H9 (cell line): ENCODE measurements at regions not wholly inside any gene's neighbourhood (a gene's known extent, or its start where the extent isn't known, plus 50 kb on each side); places are given as distances from the start of the nearest gene placed in this dataset.

Experiments
- DNase-seq: peaks from one replicate; pipeline ENCODE4 v3.0.0-alpha.2; 2017
- H2AFZ ChIP-seq: one replicate; pipeline ENCODE4 v1.6.1; 2013; ENCODE audit warnings: mild to moderate bottlenecking, low read length, control low read depth, moderate library complexity
- H2AK5ac ChIP-seq: 2 replicates; pipeline ENCODE4 v1.6.1; 2013; ENCODE audit warnings: low read length, control low read depth, mixed read lengths; ENCODE audit not compliant: insufficient read length
- H2BK120ac ChIP-seq: one replicate; pipeline ENCODE4 v1.6.1; 2013; ENCODE audit warnings: low read depth, mild to moderate bottlenecking, low read length, control low read depth, inconsistent platforms; ENCODE audit not compliant: poor library complexity, severe bottlenecking
- H2BK12ac ChIP-seq: 2 replicates; pipeline ENCODE4 v1.6.1; 2013; ENCODE audit warnings: low read length, control low read depth, mixed read lengths, low read depth; ENCODE audit not compliant: insufficient read length
- H2BK15ac ChIP-seq: 2 replicates; pipeline ENCODE4 v1.6.1; 2013; ENCODE audit warnings: low read depth, low read length, control low read depth
- H2BK20ac ChIP-seq: one replicate; pipeline ENCODE4 v1.6.1; 2013; ENCODE audit warnings: low read depth, mild to moderate bottlenecking, low read length, control low read depth, inconsistent platforms; ENCODE audit not compliant: poor library complexity, severe bottlenecking
- H2BK5ac ChIP-seq: 2 replicates; pipeline ENCODE4 v1.6.1; 2013; ENCODE audit warnings: low read length, control low read depth, mixed read lengths; ENCODE audit not compliant: insufficient read length
- H3K14ac ChIP-seq: 2 replicates; pipeline ENCODE4 v1.6.1; 2013; ENCODE audit warnings: low read length, control low read depth; ENCODE audit not compliant: insufficient read depth
- H3K18ac ChIP-seq: 2 replicates; pipeline ENCODE4 v1.6.1; 2013; ENCODE audit warnings: low read depth, mild to moderate bottlenecking, mixed read lengths, low read length, control low read depth; ENCODE audit not compliant: insufficient read length
- H3K23ac ChIP-seq: 2 replicates; pipeline ENCODE4 v1.6.1; 2013; ENCODE audit warnings: low read length, control low read depth, mixed read lengths, low read depth; ENCODE audit not compliant: insufficient read length
- H3K23me2 ChIP-seq: 2 replicates; pipeline ENCODE4 v1.6.1; 2013; ENCODE audit warnings: low read depth, mild to moderate bottlenecking, mixed read lengths, low read length, control low read depth; ENCODE audit not compliant: insufficient read length, poor library complexity, severe bottlenecking
- H3K27ac ChIP-seq: 2 replicates; pipeline ENCODE4 v1.5.1; 2013; ENCODE audit warnings: low read length, control low read depth, mixed read lengths, low read depth; ENCODE audit not compliant: insufficient read length
- H3K27me3 ChIP-seq: 2 replicates; pipeline ENCODE4 v1.6.1; 2013; ENCODE audit warnings: low read length, control low read depth, inconsistent platforms; ENCODE audit not compliant: insufficient read depth
- H3K4ac ChIP-seq: 2 replicates; pipeline ENCODE4 v1.6.1; 2013; ENCODE audit warnings: low read depth, mild to moderate bottlenecking, control low read depth, inconsistent platforms, low read length, moderate library complexity
- H3K4me1 ChIP-seq: 2 replicates; pipeline ENCODE4 v1.6.1; 2013; ENCODE audit warnings: low read length, control low read depth, inconsistent platforms; ENCODE audit not compliant: insufficient read depth
- H3K4me2 ChIP-seq: 2 replicates; pipeline ENCODE4 v1.6.1; 2013; ENCODE audit warnings: low read length, control low read depth, mixed read lengths; ENCODE audit not compliant: insufficient read length, insufficient read depth
- H3K56ac ChIP-seq: 2 replicates; pipeline ENCODE4 v1.6.1; 2013; ENCODE audit warnings: low read depth, mild to moderate bottlenecking, mixed read lengths, low read length, control low read depth; ENCODE audit not compliant: insufficient read length
- H3K79me1 ChIP-seq: 2 replicates; pipeline ENCODE4 v1.6.1; 2013; ENCODE audit warnings: low read depth, mild to moderate bottlenecking, moderate library complexity, low read length, control low read depth, inconsistent platforms; ENCODE audit not compliant: insufficient read depth, poor library complexity, severe bottlenecking
- H3K79me2 ChIP-seq: 2 replicates; pipeline ENCODE4 v1.6.1; 2013; ENCODE audit warnings: low read length, control low read depth, inconsistent platforms; ENCODE audit not compliant: insufficient read depth
- H3K9ac ChIP-seq: 2 replicates; pipeline ENCODE4 v1.6.1; 2013; ENCODE audit warnings: low read length, control low read depth, mixed read lengths; ENCODE audit not compliant: insufficient read length; ENCODE audit errors: extremely low read depth
- H3K9me3 ChIP-seq: one replicate; pipeline ENCODE4 v1.6.1; 2013; ENCODE audit warnings: low read depth, low read length, inconsistent platforms; ENCODE audit not compliant: control insufficient read depth
- H3T11ph ChIP-seq: one replicate; pipeline ENCODE4 v1.6.1; 2013; ENCODE audit warnings: mild to moderate bottlenecking, low read length, control low read depth, inconsistent platforms
- H4K20me1 ChIP-seq: one replicate; pipeline ENCODE4 v1.6.1; 2013; ENCODE audit not compliant: control insufficient read depth, insufficient read length, insufficient read depth
- H4K5ac ChIP-seq: 2 replicates; pipeline ENCODE4 v1.6.1; 2013; ENCODE audit warnings: low read depth, mild to moderate bottlenecking, mixed read lengths, low read length, control low read depth; ENCODE audit not compliant: insufficient read length
- H4K8ac ChIP-seq: replicated peaks from 2 replicates; pipeline ENCODE4 v1.6.1; 2013; ENCODE audit warnings: low read length, control low read depth, mixed read lengths, low read depth; ENCODE audit not compliant: insufficient read length
- H4K91ac ChIP-seq: 2 replicates; pipeline ENCODE4 v1.6.1; 2013; ENCODE audit warnings: low read depth, mild to moderate bottlenecking, moderate library complexity, mixed read lengths, low read length, control low read depth; ENCODE audit not compliant: insufficient read length
- H3K27ac Mint-ChIP-seq, 3 experiments: 2 replicates in 2 of 3; 3 replicates in 1 of 3; pipeline ENCODE4 v1.8.0; 2020 to 2021; ENCODE audit warnings: mixed read lengths in 3 of 3, mild to moderate bottlenecking in 1 of 3, moderate library complexity in 1 of 3
- H3K27me3 Mint-ChIP-seq: 2 replicates; pipeline ENCODE4 v1.8.0; 2021; ENCODE audit warnings: low read depth, mild to moderate bottlenecking, moderate library complexity, mixed read lengths
- H3K36me3 Mint-ChIP-seq, 3 experiments: 2 replicates in 2 of 3; 3 replicates in 1 of 3; pipeline ENCODE4 v1.8.0; 2020 to 2021; ENCODE audit warnings: low read depth in 3 of 3, mixed read lengths in 3 of 3; ENCODE audit not compliant: insufficient read depth in 1 of 3
- H3K4me1 Mint-ChIP-seq, 2 experiments: 2 replicates each; pipeline ENCODE4 v1.8.0; 2020; ENCODE audit warnings: mixed read lengths in 2 of 2
- H3K4me3 Mint-ChIP-seq, 2 experiments: 2 replicates in 1 of 2; 3 replicates in 1 of 2; pipeline ENCODE4 v1.8.0; 2020 to 2021; ENCODE audit warnings: mild to moderate bottlenecking in 2 of 2, mixed read lengths in 2 of 2, moderate library complexity in 1 of 2
- H3K9me3 Mint-ChIP-seq, 2 experiments: 2 replicates in 1 of 2; 3 replicates in 1 of 2; pipeline ENCODE4 v1.8.0; 2020; ENCODE audit warnings: mild to moderate bottlenecking in 2 of 2, mixed read lengths in 2 of 2, moderate library complexity in 1 of 2
- CTCF ChIP-seq: fragments of 200-600 bp; sonication (generic); conservative IDR thresholded peaks from 3 replicates; pipeline ENCODE4 v1.8.0; 2021; ENCODE audit warnings: antibody characterized with exemption, mild to moderate bottlenecking
- WGBS: extraction: QIAGEN DNeasy Blood & Tissue Kit; methylation state at CpG from one replicate; pipeline ENCODE4 v1.1.7; 2013; ENCODE audit warnings: missing lambda C conversion rate, low lambda C conversion rate, mixed read lengths; ENCODE audit not compliant: insufficient read length; ENCODE audit errors: extremely low coverage; 5-methylcytosine and 5-hydroxymethylcytosine counted together

DNA sequence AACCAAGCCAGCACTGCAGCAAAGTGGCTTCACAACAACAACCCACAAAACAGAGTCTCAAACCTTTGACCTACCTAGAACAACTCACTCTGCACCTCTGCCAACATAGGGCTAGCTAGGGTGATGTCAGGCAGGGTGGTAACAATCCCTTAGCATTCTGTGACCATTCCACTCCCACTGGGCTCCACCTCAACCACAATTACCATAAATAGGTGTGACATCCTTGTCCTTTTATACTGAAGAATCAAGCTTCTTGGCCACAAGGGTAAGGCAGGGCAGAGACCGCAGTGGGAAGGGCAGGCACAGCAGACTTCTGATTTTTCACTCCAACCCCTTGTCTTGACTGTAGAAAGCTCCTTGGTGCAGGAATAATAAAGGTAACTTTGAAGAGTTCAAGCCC, 795.4 kb upstream of the DIAPH2 start:
- H3K9ac ChIP-seq: no peak overlapping the region
- no peaks in the 10 kb centered on the region for H3K36me3 Mint-ChIP-seq
- H2BK120ac ChIP-seq: no peak overlapping the region
- H4K8ac ChIP-seq: no peak overlapping the region
- no peaks in the 10 kb centered on the region for H3K79me1 ChIP-seq
- H3K23ac ChIP-seq: no peak overlapping the region
- no peaks in the 10 kb centered on the region for H3K79me2 ChIP-seq
- H3K27ac ChIP-seq: no peak overlapping the region
- peak overlapping the region; percentile 50 for H3K18ac ChIP-seq
- WGBS: no CpG with 5 or more reads among the region's 1 CpG
- H3K9me3 ChIP-seq: no peaks in the 10 kb centered on the region
- H2BK15ac ChIP-seq: no peak overlapping the region
- H4K91ac ChIP-seq: no peak overlapping the region
- H3K4me2 ChIP-seq: no peak overlapping the region
- H3K4ac ChIP-seq: no peak overlapping the region
- H2BK20ac ChIP-seq: no peak overlapping the region
- no peak for DNase-seq
- TF ChIP-seq CTCF: no peak
- H3K4me3 Mint-ChIP-seq: no peak overlapping the region
- peak overlapping the region; percentile 42 for H4K5ac ChIP-seq
- H3K27me3 ChIP-seq: no peaks in the 10 kb centered on the region
- H3T11ph ChIP-seq: no peak overlapping the region
- H2AK5ac ChIP-seq: no peak overlapping the region
- no peaks in the 10 kb centered on the region for H3K4me1 ChIP-seq
- peak overlapping the region; percentile 57; the same call in 1 of the 2 replicates for H3K14ac ChIP-seq
- no peak overlapping the region for H3K56ac ChIP-seq
- 0 out of 4 replicates have a peak, but pooled peaks cover 0 to 5% of the 10 kb centered on the region in 2 experiments for H3K4me1 Mint-ChIP-seq
- no peaks in the 10 kb centered on the region; the same call in 1 of the 2 replicates for H3K27me3 Mint-ChIP-seq
- H2BK5ac ChIP-seq: no peak overlapping the region
- H3K9me3 Mint-ChIP-seq: no peaks in the 10 kb centered on the region
- no peaks in the 10 kb centered on the region for H4K20me1 ChIP-seq
- H2AFZ ChIP-seq: peak overlapping the region; percentile 56
- no peak overlapping the region for H2BK12ac ChIP-seq
- no peaks in the 10 kb centered on the region for H3K23me2 ChIP-seq
- H3K27ac Mint-ChIP-seq: no peak overlapping the region
